GM21825 (cell line): ENCODE measurements at regions not wholly inside any gene's neighbourhood (a gene's known extent, or its start where the extent isn't known, plus 50 kb on each side); places are given as distances from the start of the nearest gene placed in this dataset.

Experiments used
- ATAC-seq: cut with Tn5 transposase; IDR thresholded peaks from one replicate; pipeline ENCODE4 v1.9.1; 2021; ENCODE audit warnings: mild to moderate bottlenecking, moderate library complexity; ENCODE audit not compliant: unreplicated experiment

DNA sequence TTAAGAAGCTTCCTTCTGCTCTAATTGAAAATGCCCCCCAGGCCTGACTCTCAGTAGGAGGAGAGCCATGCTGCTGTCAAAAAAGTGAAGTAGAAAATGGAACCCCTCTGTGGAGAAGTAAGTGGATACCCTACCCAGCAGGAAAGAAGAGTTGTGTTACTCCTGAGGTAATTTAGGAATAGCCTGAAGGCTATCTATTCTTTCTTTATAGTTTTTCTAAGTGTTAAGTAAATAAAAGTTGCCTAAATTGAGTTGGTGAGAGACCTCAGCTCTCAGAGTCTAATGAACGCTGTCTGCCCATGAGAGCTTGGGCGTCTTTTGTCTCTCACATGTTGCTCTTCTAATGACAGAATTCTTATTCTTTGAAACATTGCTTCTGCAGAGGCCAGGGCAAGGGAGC, 116.2 kb downstream of the NSUN3 start:
- no peak for ATAC-seq

- ATAC-seq = no peak
Measured at GRCh38 chr3:94183551-94183950, 120.7 kb downstream of the NSUN3 start.

GRCh38 chr3:94184781-94185180, 121.9 kb downstream of the NSUN3 start:
- no peak for ATAC-seq

DNA sequence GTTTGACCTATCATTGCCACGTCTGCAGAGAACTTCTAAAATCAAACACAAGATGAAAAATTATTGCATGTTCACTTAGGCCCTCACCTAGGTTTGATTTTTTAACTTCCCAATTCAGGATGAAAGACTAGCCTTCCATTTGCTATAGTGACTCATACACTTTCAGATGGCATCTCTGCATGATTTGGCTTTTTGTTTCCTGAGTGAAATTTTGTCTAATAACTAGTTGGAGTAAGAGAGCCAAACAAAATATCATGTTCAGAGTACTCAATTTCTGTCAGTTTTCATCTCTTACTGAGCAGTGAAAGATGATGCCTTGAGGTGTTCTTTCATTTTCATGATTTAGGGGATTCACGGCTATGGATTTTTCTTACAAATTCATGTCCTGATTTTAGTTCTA, 122.9 kb downstream of the NSUN3 start:
- ATAC-seq = no peak

- ATAC-seq = no peak
Measured at GRCh38 chr3:94187697-94188096, 124.8 kb downstream of the NSUN3 start.

DNA sequence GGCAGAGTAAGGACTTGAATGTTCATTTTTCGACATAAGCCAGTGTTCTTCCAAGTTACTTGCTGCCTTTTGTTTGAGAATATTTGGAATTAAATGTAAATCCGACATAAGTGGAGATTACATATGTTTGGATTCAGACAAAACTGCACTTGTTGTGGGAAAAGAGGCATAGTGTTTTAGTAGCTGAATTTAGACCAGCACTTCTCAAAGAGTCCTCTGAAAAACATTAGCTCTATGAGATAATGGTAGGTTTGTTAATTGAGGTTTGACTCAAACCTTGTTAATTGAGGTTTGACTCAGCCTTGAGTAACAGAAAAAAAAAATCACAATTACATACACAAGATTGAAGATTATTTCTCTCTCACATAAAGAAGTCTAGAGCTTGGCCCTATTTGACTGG, 132.5 kb downstream of the NSUN3 start:
- no peak for ATAC-seq

DNA sequence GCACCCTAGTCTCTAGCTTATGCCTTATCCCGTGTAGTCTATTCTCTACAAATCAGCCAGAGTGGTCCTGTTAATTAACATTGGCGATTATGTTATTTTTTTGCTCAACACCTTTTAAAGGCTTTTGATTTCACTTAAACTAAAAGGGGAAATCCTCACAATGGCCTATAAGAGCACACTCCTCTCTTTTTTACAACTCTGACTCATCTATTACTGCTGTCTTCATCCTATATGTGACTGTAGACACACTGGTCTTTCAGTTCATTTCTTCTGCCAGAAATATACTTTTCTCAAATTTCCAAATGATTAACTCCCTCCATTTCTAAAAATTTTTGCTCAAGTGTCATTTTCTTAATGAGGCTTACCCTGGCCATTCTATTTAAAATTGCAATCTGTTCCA, 143.4 kb downstream of the NSUN3 start:
- ATAC-seq = no peak

GRCh38 chr3:94210256-94210655, 147.4 kb downstream of the NSUN3 start:
- ATAC-seq = no peak

DNA sequence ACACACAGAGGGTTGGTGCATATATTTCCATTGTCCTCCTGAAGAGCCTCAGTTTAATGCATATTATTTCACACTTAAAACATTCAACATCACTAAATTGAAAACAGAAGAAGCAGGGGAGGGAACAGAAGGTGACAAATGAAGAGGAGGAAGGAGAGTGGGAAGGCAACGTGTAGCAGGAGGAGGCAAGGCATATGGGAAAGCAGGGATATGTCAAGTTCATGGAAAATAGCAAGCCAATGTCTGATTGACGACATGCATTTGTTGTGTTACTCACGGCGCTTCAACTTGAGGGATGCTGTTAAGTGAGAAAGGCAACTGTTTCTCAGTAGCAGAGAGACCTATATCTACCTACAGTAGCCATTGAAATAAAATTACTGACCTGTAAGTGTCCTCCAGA, 154.5 kb downstream of the NSUN3 start:
- no peak for ATAC-seq

GRCh38 chr3:94220426-94220825, 157.6 kb downstream of the NSUN3 start:
- no peak for ATAC-seq

DNA sequence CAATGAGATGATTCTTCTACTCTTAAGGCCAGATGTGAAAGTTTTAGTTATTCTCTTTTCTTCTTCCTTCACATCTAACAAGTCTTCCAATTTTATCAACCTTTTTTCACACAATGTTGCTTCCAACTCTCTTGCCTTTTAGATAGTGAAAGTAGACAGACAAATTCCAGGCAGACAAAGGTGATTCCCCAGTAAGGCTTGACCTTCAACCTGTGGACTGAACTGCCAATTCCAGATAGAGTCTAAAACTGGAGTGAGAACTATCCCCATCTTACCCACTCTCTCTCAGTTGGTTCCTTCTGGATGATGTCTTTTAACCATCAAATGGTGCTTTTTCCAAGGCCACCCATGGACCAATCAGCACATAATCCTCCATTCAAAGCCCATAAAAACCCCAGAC, 159.0 kb downstream of the NSUN3 start:
- ATAC-seq = no peak

GRCh38 chr3:94225148-94225865, 162.4 kb downstream of the NSUN3 start:
- no peak for ATAC-seq

DNA sequence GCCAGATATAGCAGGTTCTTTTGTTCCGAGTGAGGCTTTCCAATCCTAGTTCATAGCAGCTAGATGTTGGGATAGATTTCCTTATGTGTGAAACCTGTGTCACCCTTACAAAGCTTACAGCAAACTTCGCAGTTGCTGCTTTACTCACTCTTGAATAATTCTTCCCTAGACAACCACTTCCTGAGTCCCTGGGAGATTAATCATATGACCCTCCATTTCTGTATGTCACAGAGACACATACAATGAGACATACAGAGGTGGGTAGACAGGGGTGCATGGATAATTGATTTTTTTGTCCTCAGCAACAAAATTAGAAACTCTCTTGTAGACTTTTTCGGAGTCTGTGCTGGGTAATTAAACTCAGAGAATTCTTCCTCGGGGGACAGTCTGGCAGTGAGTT, 163.2 kb downstream of the NSUN3 start:
- no peak for ATAC-seq

DNA sequence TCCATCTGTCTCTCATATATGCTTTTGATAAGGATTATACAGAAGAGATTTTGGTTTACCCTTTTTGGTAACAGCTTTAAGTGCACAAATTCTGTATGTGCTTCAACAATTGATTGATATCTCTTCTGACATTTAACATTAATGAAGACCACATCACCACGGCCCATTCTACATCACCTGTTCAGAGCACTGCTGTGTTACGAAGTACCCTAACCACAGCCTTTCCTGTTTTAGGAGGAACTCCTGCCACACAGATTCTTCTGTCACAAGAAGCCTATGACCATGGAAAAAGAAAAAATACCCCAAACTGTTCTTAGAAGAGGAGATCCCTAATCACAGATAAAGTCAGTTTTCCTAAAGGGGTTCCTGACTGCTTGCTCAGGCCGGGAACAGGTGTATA, 170.1 kb downstream of the NSUN3 start:
- ATAC-seq = no peak

DNA sequence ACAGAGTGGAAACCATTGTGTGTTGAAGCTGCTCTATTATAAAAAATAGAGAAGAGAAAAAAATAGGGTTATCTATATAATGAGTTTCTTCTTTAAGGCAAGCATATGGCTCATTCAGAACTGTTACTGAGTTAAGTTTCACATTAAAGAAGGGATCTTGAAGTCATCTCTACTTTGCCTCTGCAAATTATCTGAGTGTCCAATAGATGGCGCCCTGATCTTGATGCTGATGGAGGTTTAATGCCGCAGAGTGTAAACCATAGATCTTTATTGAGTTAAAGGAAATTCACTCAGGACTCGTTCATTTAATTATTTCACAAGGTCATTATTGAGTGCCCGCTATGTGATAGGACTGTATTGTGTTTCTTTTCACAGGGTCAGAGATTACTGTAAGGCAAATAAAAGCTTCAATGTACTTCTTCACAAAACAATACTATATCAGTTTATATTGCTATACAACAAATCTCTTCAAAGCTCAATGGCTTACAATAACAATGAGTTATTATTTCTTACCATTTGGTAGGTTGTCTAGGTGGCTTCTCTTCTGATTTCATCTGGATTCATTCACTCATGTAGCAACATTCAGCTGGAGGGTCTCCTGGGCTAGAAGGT, 171.4 kb downstream of the NSUN3 start:
- ATAC-seq = no peak

DNA sequence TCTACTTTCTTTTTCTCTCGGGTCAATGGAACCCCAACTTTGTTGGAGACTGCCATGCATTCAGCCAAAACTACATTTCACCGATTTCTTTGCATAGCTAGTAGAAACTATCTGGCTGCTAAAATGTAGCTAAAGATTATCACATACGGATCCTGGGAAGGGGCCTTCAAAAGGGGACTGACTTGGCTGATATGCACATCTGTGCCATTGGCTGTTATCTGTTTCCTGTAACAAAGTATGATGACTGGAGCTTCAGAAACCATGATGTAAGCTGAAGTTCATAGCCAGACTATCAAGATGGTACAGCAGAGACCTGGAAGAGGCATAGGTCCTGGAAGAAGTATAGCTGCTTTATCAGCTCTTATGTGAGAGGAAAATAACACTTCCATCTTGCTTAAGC, 179.1 kb downstream of the NSUN3 start:
- ATAC-seq = no peak

DNA sequence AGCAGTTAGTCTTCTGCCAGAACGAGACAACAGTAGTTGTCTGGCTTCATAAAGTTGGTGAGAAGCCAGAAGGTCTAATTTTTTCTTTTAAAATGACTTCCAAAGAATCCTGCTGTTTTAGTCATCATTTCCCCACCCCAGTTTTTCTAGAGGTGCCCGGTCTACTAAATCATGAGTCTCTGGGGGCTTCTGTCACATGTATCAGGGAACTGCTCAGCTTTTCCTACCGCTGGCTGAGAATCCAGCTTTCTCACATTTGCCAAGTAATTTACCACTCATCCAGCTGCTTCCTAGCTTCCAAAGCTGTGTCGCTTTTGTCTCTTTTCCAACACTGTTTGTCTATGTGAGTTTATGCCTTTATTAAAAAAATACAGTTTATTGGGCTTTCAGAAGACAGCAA, 183.3 kb downstream of the NSUN3 start:
- ATAC-seq = no peak

DNA sequence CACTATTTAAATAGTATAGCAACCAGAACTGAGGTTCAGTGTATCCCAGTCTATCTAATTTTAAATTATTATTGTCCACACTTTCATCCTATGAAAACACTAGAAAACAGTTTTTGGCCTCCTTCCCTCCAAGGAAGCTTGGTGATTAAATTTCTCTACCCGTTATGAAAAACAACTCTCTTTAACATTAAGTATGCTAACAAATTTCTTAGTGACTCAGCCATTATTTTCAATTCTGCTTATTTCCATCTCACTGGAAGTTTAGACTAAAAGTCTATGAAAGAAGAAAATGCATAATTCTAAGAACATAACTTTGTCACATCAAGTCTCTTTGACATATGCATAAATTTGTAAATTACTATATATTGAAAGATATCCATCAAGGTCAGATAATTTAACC, 185.2 kb downstream of the NSUN3 start:
- ATAC-seq = no peak

GRCh38 chr3:94249491-94250079, 186.7 kb downstream of the NSUN3 start:
- ATAC-seq = no peak

GRCh38 chr3:94251566-94251965, 188.7 kb downstream of the NSUN3 start:
- no peak for ATAC-seq

DNA sequence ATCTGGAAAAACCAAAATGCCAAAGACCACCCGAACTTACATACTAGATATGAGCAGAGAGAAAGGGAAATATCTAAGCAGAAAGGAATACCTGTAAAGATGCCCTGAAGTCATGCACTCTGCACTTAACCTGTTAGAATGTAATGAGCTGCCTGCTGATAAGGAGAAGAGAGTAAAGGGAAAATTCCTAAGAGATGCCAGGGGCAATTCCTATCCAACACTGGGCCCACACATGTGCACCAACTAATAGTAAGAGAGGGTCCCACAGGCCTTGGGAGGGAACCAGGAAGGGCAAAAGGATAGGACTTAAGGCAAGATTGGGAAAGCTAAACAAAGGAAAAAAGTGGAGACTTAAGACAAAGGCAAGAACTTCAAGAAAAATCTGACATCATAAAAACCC, 189.5 kb downstream of the NSUN3 start:
- ATAC-seq = no peak
